Ecto neural progenitor cell (in vitro differentiated cells): ENCODE measurements at regions not wholly inside any gene's neighbourhood (a gene's known extent, or its start where the extent isn't known, plus 50 kb on each side); places are given as distances from the start of the nearest gene placed in this dataset.
A peak's percentile ranks its signal among the peaks of the same experiment; 100 is the strongest.
"Not testable (repeated sequence)": the region's sequence is repeated elsewhere in the genome, so short reads cannot be mapped to it uniquely, and the experiment has no call there.

Experiments used
- DNase-seq: peaks from one replicate; pipeline ENCODE4 v3.0.0-alpha.2; 2018; ENCODE audit warnings: low spot score

- DNase-seq: no peak
These were observed 454.2 kb upstream of the B3GAT1 start for GRCh38 chr11:134866215-134866614.

GRCh38 chr11:134864968-134865305 lies 452.9 kb upstream of the B3GAT1 start:
- no peak for DNase-seq

- DNase-seq: no peak
These were observed 452.4 kb upstream of the B3GAT1 start for GRCh38 chr11:134864233-134864967.

- DNase-seq: no peak
These were observed 451.3 kb upstream of the B3GAT1 start for GRCh38 chr11:134863294-134863693.

- no peak for DNase-seq
These were observed 450.6 kb upstream of the B3GAT1 start for GRCh38 chr11:134862587-134863195.

GRCh38 chr11:134862105-134862502 lies 450.1 kb upstream of the B3GAT1 start:
- no peak for DNase-seq

- DNase-seq: no peak
These were observed 449.6 kb upstream of the B3GAT1 start for GRCh38 chr11:134861490-134862104.

- DNase-seq: no peak
These were observed 446.9 kb upstream of the B3GAT1 start for GRCh38 chr11:134858783-134859480.

- DNase-seq: peak; percentile 20
These were observed 445.0 kb upstream of the B3GAT1 start for GRCh38 chr11:134857035-134857434.

- DNase-seq: peak; percentile 35
These were observed 444.3 kb upstream of the B3GAT1 start for GRCh38 chr11:134856056-134856971.

- no peak for DNase-seq
These were observed 442.2 kb upstream of the B3GAT1 start for GRCh38 chr11:134853992-134854991.

- not testable (repeated sequence) for DNase-seq
These were observed 439.6 kb upstream of the B3GAT1 start for GRCh38 chr11:134851503-134852224.

- no peak for DNase-seq
These were observed 438.5 kb upstream of the B3GAT1 start for GRCh38 chr11:134850566-134850965.

GRCh38 chr11:134849833-134850232 lies 437.8 kb upstream of the B3GAT1 start:
- no peak for DNase-seq

- peak; percentile 37 for DNase-seq
These were observed 435.2 kb upstream of the B3GAT1 start for GRCh38 chr11:134847083-134847715.

GRCh38 chr11:134846328-134847082 lies 434.5 kb upstream of the B3GAT1 start:
- no peak for DNase-seq

GRCh38 chr11:134845474-134846327 lies 433.7 kb upstream of the B3GAT1 start:
- peak; percentile 34 for DNase-seq

GRCh38 chr11:134844838-134845237 lies 432.8 kb upstream of the B3GAT1 start:
- DNase-seq: no peak
